ENCODE measurements at regions not wholly inside any gene's neighbourhood (a gene's known extent, or its start where the extent isn't known, plus 50 kb on each side); places are given as distances from the start of the nearest gene placed in this dataset.

GRCh38 chr16:14015033-14015432 is 56.1 kb upstream of the MRTFB start (continued):
- TF ChIP-seq, protein P1, sequence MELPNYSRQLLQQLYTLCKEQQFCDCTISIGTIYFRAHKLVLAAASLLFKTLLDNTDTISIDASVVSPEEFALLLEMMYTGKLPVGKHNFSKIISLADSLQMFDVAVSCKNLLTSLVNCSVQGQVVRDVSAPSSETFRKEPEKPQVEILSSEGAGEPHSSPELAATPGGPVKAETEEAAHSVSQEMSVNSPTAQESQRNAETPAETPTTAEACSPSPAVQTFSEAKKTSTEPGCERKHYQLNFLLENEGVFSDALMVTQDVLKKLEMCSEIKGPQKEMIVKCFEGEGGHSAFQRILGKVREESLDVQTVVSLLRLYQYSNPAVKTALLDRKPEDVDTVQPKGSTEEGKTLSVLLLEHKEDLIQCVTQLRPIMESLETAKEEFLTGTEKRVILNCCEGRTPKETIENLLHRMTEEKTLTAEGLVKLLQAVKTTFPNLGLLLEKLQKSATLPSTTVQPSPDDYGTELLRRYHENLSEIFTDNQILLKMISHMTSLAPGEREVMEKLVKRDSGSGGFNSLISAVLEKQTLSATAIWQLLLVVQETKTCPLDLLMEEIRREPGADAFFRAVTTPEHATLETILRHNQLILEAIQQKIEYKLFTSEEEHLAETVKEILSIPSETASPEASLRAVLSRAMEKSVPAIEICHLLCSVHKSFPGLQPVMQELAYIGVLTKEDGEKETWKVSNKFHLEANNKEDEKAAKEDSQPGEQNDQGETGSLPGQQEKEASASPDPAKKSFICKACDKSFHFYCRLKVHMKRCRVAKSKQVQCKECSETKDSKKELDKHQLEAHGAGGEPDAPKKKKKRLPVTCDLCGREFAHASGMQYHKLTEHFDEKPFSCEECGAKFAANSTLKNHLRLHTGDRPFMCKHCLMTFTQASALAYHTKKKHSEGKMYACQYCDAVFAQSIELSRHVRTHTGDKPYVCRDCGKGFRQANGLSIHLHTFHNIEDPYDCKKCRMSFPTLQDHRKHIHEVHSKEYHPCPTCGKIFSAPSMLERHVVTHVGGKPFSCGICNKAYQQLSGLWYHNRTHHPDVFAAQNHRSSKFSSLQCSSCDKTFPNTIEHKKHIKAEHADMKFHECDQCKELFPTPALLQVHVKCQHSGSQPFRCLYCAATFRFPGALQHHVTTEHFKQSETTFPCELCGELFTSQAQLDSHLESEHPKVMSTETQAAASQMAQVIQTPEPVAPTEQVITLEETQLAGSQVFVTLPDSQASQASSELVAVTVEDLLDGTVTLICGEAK (IDR thresholded peaks at IDR 0.05; ENCODE audit: borderline replicate concordance): no peak
- no peak for TF ChIP-seq TCF3 (IDR thresholded peaks at IDR 0.05; ENCODE audit: borderline replicate concordance, insufficient read depth, low read depth, low read length)
- TF ChIP-seq, protein P2, sequence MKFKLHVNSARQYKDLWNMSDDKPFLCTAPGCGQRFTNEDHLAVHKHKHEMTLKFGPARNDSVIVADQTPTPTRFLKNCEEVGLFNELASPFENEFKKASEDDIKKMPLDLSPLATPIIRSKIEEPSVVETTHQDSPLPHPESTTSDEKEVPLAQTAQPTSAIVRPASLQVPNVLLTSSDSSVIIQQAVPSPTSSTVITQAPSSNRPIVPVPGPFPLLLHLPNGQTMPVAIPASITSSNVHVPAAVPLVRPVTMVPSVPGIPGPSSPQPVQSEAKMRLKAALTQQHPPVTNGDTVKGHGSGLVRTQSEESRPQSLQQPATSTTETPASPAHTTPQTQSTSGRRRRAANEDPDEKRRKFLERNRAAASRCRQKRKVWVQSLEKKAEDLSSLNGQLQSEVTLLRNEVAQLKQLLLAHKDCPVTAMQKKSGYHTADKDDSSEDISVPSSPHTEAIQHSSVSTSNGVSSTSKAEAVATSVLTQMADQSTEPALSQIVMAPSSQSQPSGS (IDR thresholded peaks at IDR 0.05; ENCODE audit: low read length): no peak
- TF ChIP-seq, protein P3, sequence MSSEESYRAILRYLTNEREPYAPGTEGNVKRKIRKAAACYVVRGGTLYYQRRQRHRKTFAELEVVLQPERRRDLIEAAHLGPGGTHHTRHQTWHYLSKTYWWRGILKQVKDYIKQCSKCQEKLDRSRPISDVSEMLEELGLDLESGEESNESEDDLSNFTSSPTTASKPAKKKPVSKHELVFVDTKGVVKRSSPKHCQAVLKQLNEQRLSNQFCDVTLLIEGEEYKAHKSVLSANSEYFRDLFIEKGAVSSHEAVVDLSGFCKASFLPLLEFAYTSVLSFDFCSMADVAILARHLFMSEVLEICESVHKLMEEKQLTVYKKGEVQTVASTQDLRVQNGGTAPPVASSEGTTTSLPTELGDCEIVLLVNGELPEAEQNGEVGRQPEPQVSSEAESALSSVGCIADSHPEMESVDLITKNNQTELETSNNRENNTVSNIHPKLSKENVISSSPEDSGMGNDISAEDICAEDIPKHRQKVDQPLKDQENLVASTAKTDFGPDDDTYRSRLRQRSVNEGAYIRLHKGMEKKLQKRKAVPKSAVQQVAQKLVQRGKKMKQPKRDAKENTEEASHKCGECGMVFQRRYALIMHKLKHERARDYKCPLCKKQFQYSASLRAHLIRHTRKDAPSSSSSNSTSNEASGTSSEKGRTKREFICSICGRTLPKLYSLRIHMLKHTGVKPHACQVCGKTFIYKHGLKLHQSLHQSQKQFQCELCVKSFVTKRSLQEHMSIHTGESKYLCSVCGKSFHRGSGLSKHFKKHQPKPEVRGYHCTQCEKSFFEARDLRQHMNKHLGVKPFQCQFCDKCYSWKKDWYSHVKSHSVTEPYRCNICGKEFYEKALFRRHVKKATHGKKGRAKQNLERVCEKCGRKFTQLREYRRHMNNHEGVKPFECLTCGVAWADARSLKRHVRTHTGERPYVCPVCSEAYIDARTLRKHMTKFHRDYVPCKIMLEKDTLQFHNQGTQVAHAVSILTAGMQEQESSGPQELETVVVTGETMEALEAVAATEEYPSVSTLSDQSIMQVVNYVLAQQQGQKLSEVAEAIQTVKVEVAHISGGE (CRISPR knock-in tag; IDR thresholded peaks at IDR 0.05): no peak
- TF ChIP-seq MTA2 (IDR thresholded peaks at IDR 0.05; ENCODE audit: low read depth): no peak
